Head of caudate nucleus (tissue), 42 donors: ENCODE measurements at regions not wholly inside any gene's neighbourhood (a gene's known extent, or its start where the extent isn't known, plus 50 kb on each side); places are given as distances from the start of the nearest gene placed in this dataset.
"Not testable (repeated sequence)": the region's sequence is repeated elsewhere in the genome, so short reads cannot be mapped to it uniquely, and the experiment has no call there.

Source experiments
- DNase-seq, 42 donors: peaks; one replicate each; pipeline versions ENCODE4 v3.0.0 to v3.0.0-alpha.2; 2020 to 2021; ENCODE audit warnings: mixed read lengths in 7 of 42
- intact Hi-C: fragments of 100-400 bp; cut with DNase I; formaldehyde crosslinking; loops from one replicate; pipeline ENCODE4 v1.15.0; 2022

DNA sequence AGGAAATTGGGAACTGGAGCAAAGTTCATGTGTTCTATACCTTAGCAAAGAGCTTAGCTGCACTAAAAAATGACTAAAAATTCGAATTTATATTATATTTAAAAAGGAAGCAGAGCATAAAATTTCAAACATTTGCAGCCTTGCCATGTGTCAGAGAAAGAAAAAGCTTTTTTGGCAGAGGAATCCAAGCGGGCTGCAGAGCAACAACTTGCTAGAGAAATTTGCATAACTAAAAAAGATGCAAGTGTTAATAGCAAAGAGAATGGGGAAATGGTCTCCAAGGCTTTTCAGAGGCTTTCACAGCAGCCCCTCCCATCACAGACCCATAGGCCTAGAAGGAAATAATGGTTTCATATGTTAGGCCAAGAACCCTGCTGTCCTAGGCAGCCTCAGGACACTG lies 1315.9 kb downstream of the DSC3 start:
- no peak for DNase-seq
- intact Hi-C loops: no loop called here

DNA sequence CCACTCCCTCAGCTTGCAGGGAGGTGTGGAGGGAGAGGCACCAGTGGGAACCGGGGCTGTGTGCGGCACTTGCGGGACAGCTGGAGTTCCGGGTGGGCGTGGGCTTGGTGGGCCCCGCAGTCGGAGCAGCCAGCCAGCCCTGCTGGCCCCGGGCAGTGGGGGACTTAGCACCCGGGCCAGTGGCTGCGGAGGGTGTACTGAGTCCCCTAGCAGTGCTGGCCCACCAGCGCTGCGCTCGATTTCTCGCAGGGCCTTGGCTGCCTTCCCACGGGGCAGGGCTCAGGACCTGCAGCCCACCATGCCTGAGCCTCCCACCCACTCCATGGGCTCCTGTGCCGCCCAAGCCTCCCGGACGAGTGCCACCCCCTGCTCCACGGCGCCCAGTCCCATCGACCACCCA lies 1319.1 kb downstream of the DSC3 start:
- intact Hi-C loops, DNase-seq: not testable (repeated sequence)

DNA sequence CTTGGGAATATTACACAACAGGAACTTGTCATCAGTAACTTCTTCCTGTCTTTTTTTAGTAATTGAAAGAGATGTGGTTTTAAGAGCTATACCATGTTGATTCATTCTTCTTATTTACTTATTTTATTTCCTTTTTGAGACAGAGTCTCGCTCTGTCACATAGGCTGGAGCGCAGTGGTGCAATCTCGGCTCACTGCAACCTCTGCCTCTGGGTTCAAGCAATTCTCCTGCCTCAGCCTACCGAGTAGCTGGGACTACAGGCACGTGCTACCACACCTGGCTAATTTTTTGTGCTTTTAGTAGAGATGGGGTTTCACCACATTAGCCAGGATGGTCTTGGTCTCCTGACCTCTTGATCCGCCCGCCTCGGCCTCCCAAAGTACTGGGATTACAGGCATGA lies 1326.6 kb downstream of the DSC3 start:
- intact Hi-C loops, DNase-seq: not testable (repeated sequence)

DNA sequence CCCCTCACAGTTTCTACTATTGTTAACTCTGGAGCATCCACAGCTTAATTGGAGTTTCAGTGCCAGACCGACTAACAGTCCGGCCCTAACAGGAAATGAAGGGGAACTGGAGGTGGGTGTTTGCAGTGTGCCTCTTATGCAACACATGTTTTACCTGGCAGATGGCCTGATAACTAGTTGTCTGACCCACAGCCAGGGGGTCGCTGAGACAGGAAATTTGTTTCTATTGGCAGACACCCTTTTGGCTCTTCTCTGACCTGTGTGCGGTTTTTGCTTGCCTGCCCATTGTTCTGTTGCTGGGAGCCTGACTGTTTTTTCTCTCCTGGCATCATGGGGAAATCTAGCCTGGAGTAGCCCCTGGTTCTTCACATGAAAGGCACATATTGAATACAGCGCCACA lies 1329.8 kb downstream of the DSC3 start:
- DNase-seq: no peak
- intact Hi-C loops: no loop called here

DNA sequence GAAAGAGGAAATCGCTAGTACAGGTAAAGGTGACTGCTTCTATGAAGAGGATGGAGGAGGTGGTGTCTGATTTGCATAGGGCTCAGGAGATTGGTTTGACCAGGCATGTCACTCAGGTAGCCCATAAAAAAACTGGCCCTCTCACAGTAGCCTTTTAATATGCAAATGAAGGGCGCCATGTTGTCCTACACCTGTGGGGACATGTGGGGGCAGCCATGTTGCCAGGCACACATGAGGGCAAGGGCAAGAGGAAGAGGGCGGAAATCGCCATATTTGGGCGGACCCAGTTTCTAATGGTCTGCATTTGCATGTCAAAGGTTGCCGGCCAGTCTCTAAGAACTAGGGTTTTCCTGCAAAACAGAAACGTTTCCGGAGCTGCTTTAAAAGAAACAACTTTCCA lies 1330.6 kb downstream of the DSC3 start:
- no peak for DNase-seq

DNA sequence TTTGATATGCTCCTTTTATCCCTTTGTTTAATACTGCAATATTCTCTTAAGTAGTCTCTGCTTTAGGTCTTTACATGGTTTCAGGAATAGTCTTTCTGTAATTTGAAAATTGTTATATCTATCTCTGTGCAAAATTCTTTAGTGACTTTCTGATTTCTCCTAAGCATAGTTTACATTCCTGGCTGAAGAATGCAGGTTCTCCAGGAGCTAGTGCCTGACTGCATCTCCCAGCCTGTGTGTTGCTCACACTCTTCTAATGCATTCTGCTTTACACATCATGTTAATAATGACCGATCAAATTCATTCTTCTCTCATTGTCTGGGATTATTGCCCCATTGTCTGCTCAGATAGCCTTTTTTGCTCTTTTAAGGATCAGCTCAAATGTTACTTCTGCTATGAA lies 1349.2 kb downstream of the DSC3 start:
- no peak for DNase-seq
- intact Hi-C loops: no loop called here

More for the DNA sequence above, 1330.6 kb downstream of the DSC3 start:
- intact Hi-C loops: no loop called here

DNA sequence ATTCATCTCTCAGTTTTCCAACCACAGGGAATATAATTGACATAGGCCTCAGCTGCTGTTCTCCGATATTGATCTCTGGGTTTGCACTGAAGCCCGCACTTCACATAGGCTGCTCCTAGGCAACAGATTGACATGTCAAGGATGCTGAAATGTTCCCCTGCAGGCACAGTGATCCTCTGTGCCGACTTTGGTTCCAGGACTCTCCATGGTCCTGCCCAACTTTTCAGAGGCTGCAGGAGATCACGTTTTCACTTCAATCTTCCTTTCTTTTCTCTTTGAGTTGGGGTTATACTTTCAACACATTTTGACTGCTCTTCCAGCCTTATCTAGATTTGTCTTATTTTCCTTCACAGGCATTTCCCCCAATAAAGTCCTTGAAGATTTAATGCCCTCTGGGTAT lies 1361.0 kb downstream of the DSC3 start:
- intact Hi-C loops: no loop called here
- DNase-seq: no peak

DNA sequence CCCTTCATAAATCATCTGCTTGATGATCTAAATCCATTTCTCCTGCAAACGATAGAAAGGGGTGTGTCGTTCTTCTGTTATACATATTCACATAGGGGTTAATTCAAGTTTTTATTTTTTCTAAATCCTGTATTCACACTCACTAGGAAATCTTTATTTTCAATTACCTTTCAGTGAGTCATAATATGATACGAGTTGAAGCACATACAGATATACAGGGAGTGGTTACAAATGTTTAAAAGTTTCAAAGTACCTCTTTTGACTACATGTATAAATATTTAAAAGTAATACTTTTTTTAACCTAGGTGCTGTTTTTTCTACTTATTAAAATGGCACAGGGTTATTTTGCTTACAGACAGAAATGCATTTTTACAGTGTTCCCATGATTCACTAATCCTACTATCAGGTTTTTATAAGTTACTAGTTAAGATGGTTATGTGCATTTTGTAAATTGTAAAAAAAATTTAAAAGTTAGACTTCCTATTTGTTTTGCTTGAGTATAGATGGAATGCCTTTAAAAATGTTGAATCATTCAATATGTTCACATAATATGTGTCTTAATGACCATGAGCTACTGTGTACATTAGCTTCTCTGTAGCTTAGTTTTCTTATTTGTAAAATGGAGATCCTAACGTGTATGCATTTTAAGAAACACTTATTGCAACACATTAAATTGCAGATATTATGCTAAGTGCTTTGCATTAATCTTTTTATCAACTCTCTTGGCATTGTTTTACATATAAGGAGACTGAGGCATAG lies 1378.1 kb downstream of the DSC3 start:
- intact Hi-C loops: no loop called here
- DNase-seq: no peak

DNA sequence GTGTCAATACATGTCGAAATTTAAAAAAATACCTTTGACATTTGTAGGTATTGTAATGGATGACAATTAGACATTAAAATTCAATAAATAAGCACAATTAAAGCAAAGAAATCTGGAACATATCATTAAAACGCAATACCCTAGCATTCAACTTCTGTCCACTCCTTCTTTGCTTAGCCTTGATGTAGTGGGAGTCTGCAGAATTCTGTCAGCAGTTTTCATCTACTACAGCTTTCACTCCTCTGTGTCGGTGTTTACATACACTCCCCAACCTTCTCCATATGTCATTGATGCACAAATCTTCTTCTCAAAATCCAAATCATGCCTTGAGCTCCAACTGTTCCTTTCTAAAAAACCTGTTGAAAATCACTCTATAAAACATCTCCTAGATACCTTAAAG lies 1380.6 kb downstream of the DSC3 start:
- DNase-seq: no peak
- intact Hi-C loops: no loop called here

DNA sequence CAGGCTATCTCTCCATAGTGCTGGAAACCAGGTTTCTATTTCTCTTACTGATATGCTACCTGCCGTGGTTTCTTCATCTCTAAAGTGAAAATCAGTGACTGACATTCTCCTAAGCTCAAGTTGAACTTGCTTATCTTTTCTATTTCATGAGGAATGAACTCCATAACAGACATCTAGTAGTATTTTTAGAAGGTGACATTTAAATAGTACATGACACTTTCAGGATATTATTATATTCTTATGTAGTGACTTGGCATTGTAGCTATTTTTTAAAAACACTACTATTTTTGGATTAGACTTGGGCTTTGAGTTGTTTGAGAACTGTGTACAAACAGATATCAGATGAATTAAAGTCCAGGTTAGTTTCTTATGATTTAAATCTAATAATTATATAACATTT lies 1381.8 kb downstream of the DSC3 start:
- intact Hi-C loops: no loop called here
- DNase-seq: no peak

DNA sequence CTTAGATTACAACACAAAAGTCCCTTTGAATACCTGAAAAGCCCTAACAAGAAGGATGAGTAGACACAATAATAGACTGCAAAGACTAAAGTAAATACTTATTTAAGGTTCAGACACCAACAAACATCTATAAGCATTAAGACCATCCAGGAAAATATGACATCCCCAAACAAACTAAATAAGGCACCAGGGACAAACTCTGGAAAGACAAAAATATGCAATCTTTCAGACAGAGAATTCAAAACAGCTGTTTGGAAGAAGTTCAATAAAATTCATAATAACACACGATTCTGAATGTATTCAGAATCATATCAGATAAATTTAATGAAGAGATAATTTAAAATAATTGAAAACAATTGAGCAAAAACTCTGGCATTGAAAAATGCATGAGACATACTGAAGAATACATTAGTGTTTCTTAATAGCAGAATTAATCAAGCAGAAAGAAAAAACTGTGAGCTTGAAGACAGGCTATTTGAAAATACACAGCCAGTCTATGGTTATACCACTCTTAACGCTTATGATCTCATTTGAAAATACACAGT lies 1388.8 kb downstream of the DSC3 start:
- intact Hi-C loops: no loop called here
- no peak for DNase-seq

DNA sequence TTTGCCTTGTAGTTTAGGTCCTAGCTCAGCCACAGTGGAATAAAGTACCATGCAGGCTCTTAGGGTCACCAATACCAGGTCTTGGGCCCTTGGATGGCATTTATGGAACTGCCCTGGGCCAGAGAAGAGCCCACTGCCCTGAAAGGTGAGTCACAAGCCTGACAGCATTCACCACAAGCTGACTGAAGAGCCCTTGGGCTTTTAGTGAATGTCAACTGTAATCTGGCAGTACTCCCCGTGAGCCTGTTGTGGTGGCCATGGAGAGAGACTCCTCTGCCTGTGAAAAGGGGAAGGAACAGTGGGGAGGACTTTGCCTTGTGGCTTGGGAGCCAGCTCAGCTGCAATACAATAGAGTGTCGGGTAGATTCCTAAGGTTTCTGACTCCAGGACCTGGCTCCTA lies 1389.7 kb downstream of the DSC3 start:
- intact Hi-C loops: no loop called here
- DNase-seq: no peak

DNA sequence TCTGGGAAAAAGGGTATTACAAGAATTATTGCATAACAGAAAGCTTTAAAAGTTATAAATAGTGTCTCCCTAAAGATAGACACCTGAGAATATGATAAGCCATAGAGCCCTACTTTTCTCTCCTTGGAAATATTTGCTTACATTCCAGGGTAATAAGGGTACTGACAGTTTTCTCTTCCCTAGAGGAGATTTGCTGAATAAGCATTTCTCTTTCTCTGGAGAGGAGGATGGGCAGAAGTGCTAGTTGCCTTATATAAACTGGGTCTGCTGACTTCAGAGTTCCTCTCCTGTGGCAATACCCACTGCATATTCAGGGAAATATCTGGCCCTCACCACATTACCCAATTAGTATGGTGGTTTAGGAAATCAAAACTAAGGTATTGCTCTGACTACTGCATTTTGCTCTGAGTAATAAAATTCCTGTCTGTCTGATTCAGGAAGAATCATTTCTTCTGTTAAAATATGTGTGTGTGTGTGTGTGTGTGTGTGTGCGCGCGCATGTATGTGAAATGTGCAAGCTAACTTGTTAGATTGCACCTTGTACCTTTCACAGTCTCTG lies 1391.3 kb downstream of the DSC3 start:
- intact Hi-C loops: no loop called here
- no peak for DNase-seq

DNA sequence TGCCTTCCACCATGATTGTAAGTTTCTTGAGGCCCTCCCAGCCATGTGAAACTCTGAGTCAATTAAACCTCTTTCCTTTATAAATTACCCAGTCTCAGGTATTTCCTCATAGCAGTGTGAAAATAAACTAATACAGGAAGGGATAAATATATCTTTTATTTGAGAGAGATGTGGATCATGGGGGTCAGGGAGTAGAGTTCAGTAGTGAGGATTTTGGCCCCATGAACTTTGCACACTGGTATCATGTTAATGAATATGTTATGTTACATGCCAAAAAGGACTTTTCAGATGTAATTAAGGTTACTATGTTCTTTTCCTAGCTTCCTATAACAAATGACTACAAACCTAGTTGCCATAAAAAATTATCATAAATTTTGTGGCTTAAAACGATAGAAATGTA lies 1393.7 kb downstream of the DSC3 start:
- intact Hi-C loops: no loop called here
- no peak for DNase-seq

DNA sequence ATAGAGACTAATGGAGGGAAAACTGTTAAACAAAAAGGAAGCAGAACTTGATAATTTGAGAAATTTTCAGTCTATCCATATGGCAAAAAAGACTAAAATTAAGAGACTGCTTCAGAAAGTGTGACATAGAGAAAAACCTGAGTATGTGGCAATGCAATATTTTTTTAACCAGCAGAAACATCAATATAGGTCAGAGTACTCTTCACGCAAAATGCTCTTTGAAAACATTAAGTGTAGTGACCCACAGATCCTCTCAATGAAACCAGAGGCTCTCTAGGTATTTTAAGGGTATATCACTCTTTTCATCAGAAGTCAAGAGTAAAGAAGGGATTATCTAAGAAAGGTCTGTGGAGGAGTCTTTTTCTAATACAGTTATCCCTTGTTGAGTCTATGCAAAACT lies 1394.8 kb downstream of the DSC3 start:
- DNase-seq: no peak
- intact Hi-C loops: no loop called here

DNA sequence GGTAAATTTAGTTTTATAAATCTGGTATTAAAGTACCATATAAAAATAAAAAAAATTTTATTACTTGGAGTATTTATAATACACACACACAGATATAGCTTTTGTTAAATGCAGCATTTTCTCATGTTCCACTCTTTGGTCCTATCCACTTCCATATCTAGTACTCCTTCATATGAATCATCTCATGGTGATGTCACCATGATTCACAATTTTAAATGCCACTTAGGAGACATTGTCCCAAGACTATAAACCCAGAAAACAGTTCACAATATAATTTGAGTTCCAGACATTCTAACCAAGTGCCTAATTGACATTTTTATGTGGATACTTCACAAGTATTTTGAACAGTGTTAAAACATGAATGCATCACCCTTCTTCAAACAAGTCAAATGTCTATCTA lies 1398.3 kb downstream of the DSC3 start:
- intact Hi-C loops: no loop called here
- no peak for DNase-seq

DNA sequence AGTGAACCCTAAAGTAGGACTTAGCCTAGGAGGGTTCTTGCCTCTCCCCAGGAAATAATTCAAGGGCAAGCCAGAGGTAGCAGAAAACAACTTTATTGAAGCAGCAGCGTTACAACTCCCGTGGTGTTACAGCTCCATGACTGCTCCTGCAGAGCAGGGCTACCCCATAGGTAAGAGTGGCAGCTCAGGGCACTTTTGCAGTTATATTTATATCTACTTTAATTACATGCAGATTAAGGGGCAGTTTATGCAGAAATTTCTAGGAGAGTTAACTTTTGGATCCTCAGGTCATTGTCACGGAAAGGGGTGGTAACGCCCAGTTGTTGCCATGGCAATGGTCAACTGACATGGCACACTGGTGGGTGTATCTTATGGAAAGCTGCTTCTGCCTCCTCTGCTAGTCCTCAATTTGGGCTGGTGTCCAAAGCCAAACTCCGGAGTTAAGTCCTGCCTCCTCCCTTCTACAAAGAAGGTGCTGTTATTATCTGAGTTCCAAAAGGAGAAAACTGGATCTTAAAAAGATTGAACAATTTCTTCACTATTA lies 1413.0 kb downstream of the DSC3 start:
- no peak for DNase-seq
- intact Hi-C loops: no loop called here

DNA sequence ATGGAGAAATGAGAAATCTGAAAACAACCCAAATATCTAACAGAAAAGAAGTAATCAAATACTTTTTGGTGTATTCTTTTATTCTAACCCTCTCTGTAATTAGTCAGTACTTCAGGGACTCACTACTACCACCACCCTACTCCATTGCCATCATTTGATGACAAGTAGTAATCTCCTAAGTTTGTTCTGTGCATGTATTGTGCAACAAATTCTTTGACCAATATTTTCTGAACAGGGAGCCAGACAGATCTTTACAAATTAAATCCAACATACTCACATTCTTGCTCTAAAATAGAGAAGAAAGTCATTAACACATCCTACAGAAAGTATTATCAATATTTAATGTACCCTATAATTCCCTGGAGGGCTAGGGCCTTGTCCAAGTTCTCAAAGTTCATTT lies 1416.4 kb downstream of the DSC3 start:
- intact Hi-C loops: no loop called here
- no peak for DNase-seq

DNA sequence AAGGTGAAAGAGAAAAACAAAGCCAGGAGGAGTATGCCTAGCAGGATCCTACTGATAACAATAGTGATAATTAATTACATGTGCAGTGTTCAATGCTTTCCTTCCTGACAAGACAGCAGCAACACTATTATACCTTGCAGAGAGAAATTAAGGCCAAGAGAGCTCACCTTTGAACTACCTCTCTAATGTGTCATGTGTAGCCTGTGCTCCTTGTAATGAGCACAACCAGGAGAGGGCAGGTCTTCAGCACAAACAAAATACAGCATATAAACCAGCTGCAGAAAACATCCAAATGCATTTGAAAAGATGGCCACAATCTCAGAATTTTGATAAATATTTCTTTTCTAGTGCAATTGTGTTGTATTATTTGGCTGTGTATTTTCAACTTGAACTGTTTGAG lies 1425.7 kb downstream of the DSC3 start:
- DNase-seq: no peak
- intact Hi-C loops: no loop called here

DNA sequence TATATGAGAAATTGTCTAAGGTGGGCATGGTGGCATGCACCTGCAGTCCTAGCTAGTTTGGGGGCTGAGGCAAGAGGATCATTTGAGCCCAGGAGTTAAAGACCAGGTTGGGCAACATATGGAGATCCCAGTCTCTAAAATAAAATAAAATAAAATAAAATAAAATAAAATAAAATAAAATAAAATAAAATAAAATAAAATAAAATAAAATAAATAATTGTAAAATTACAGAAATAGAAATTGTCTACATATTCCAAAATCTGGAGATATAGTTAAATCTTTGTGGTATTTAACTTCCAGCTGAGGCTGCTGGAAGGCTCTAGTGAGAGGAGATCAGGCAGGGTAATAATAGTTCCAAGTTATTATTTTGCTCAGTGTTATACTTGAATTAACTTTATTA lies 1432.1 kb upstream of the CDH2 start:
- DNase-seq: no peak
- intact Hi-C loops: no loop called here

DNA sequence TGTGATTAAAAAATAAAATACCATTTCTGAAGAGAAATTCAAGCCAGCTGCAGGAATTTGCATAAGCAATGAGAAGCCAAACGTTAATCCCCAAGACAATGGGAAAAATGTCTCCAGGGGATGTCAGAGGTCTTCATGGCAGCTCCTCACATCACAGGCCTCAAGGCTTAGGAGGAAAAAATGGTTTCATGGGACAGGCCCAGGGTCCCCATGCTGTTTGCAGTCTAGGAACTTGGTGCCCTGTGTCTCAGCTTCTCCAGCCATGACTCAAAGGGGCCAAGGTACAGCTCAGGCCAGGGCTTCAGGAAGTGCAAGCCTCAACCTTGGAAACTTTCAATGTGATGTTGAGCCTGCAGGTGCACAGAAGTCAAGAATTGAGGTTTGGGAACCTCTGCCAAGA lies 1428.4 kb upstream of the CDH2 start:
- DNase-seq: no peak
- intact Hi-C loops: no loop called here
